Activated naive CD4-positive, alpha-beta T cell treated with anti-CD3 and anti-CD28 coated beads, Interleukin-2, amount 50 U/mL, for 24 hours (primary cell): ENCODE measurements at regions not wholly inside any gene's neighbourhood (a gene's known extent, or its start where the extent isn't known, plus 50 kb on each side); places are given as distances from the start of the nearest gene placed in this dataset.

Source experiments
- H3K27ac Mint-ChIP-seq: one replicate; pipeline ENCODE4 v1.8.0; 2021; ENCODE audit warnings: mild to moderate bottlenecking, mixed read lengths
- H3K27me3 Mint-ChIP-seq: one replicate; pipeline ENCODE4 v1.8.0; 2021; ENCODE audit warnings: mixed read lengths
- H3K36me3 Mint-ChIP-seq: one replicate; pipeline ENCODE4 v1.8.0; 2021; ENCODE audit warnings: mixed read lengths
- H3K4me1 Mint-ChIP-seq: one replicate; pipeline ENCODE4 v1.8.0; 2021; ENCODE audit warnings: mixed read lengths
- H3K4me3 Mint-ChIP-seq: one replicate; pipeline ENCODE4 v1.8.0; 2021; ENCODE audit warnings: mild to moderate bottlenecking, mixed read lengths
- H3K9me3 Mint-ChIP-seq: one replicate; pipeline ENCODE4 v1.8.0; 2021; ENCODE audit warnings: mixed read lengths

GRCh38 chr15:70348581-70349344 lies 251.0 kb upstream of the TLE3 start:
- peaks cover 3% of the 10 kb centered on the region for H3K27me3 Mint-ChIP-seq
- H3K27ac Mint-ChIP-seq: no peak overlapping the region
- no peak overlapping the region for H3K4me3 Mint-ChIP-seq
- H3K9me3 Mint-ChIP-seq: no peaks in the 10 kb centered on the region
- H3K4me1 Mint-ChIP-seq: no peaks in the 10 kb centered on the region
- H3K36me3 Mint-ChIP-seq: no peaks in the 10 kb centered on the region

GRCh38 chr15:70348226-70348543 lies 250.5 kb upstream of the TLE3 start:
- Mint-ChIP-seq H3K27ac (no peak overlapping the region), H3K27me3 (peaks cover 3% of the 10 kb centered on the region), H3K36me3 (no peaks in the 10 kb centered on the region), H3K9me3 (no peaks in the 10 kb centered on the region), H3K4me3 (no peak overlapping the region), H3K4me1 (no peaks in the 10 kb centered on the region)

- Mint-ChIP-seq H3K4me3 (no peak overlapping the region), H3K27me3 (peaks cover 3% of the 10 kb centered on the region), H3K9me3 (no peaks in the 10 kb centered on the region), H3K27ac (no peak overlapping the region), H3K4me1 (no peaks in the 10 kb centered on the region), H3K36me3 (no peaks in the 10 kb centered on the region)
Observed at GRCh38 chr15:70347321-70348225, 249.9 kb upstream of the TLE3 start.

GRCh38 chr15:70345251-70346019 lies 247.7 kb upstream of the TLE3 start:
- H3K9me3 Mint-ChIP-seq: no peaks in the 10 kb centered on the region
- H3K36me3 Mint-ChIP-seq: no peaks in the 10 kb centered on the region
- no peak overlapping the region for H3K27ac Mint-ChIP-seq
- H3K4me1 Mint-ChIP-seq: no peaks in the 10 kb centered on the region
- H3K27me3 Mint-ChIP-seq: peaks cover 3% of the 10 kb centered on the region
- H3K4me3 Mint-ChIP-seq: no peak overlapping the region

- Mint-ChIP-seq H3K27ac (no peak overlapping the region), H3K27me3 (peaks cover 3% of the 10 kb centered on the region), H3K9me3 (no peaks in the 10 kb centered on the region), H3K4me1 (no peaks in the 10 kb centered on the region), H3K36me3 (no peaks in the 10 kb centered on the region), H3K4me3 (no peak overlapping the region)
Observed at GRCh38 chr15:70344666-70345065, 246.9 kb upstream of the TLE3 start.

- Mint-ChIP-seq H3K36me3 (no peaks in the 10 kb centered on the region), H3K27me3 (peaks cover 3% of the 10 kb centered on the region)
Observed at GRCh38 chr15:70343961-70344621, 246.4 kb upstream of the TLE3 start.

GRCh38 chr15:70342554-70343548 lies 245.1 kb upstream of the TLE3 start:
- H3K36me3 Mint-ChIP-seq: no peaks in the 10 kb centered on the region
- H3K4me3 Mint-ChIP-seq: no peak overlapping the region
- H3K27me3 Mint-ChIP-seq: no peaks in the 10 kb centered on the region

More at GRCh38 chr15:70343961-70344621, 246.4 kb upstream of the TLE3 start:
- H3K4me3 Mint-ChIP-seq: no peak overlapping the region
- no peaks in the 10 kb centered on the region for H3K4me1 Mint-ChIP-seq
- H3K9me3 Mint-ChIP-seq: no peaks in the 10 kb centered on the region
- H3K27ac Mint-ChIP-seq: no peak overlapping the region

GRCh38 chr15:70342141-70342540 lies 244.4 kb upstream of the TLE3 start:
- Mint-ChIP-seq H3K36me3 (no peaks in the 10 kb centered on the region), H3K4me1 (no peaks in the 10 kb centered on the region), H3K27me3 (no peaks in the 10 kb centered on the region), H3K4me3 (no peak overlapping the region), H3K27ac (no peak overlapping the region), H3K9me3 (no peaks in the 10 kb centered on the region)

More at GRCh38 chr15:70342554-70343548, 245.1 kb upstream of the TLE3 start:
- Mint-ChIP-seq H3K4me1 (no peaks in the 10 kb centered on the region), H3K27ac (no peak overlapping the region), H3K9me3 (no peaks in the 10 kb centered on the region)

GRCh38 chr15:70341566-70341965 lies 243.8 kb upstream of the TLE3 start:
- Mint-ChIP-seq H3K27me3 (no peaks in the 10 kb centered on the region), H3K36me3 (no peaks in the 10 kb centered on the region), H3K27ac (no peak overlapping the region)

GRCh38 chr15:70340494-70340870 lies 242.8 kb upstream of the TLE3 start:
- H3K36me3 Mint-ChIP-seq: peaks cover 3% of the 10 kb centered on the region
- H3K4me1 Mint-ChIP-seq: no peaks in the 10 kb centered on the region

More at GRCh38 chr15:70341566-70341965, 243.8 kb upstream of the TLE3 start:
- H3K4me3 Mint-ChIP-seq: no peak overlapping the region
- H3K9me3 Mint-ChIP-seq: no peaks in the 10 kb centered on the region
- H3K4me1 Mint-ChIP-seq: no peaks in the 10 kb centered on the region

GRCh38 chr15:70339571-70340493 lies 242.1 kb upstream of the TLE3 start:
- H3K4me3 Mint-ChIP-seq: no peak overlapping the region
- no peak overlapping the region for H3K27ac Mint-ChIP-seq
- H3K36me3 Mint-ChIP-seq: peaks cover 3% of the 10 kb centered on the region
- no peaks in the 10 kb centered on the region for H3K4me1 Mint-ChIP-seq
- peaks cover 6% of the 10 kb centered on the region for H3K9me3 Mint-ChIP-seq
- H3K27me3 Mint-ChIP-seq: no peaks in the 10 kb centered on the region

More at GRCh38 chr15:70340494-70340870, 242.8 kb upstream of the TLE3 start:
- Mint-ChIP-seq H3K27ac (no peak overlapping the region), H3K4me3 (no peak overlapping the region), H3K9me3 (peaks cover 6% of the 10 kb centered on the region), H3K27me3 (no peaks in the 10 kb centered on the region)

- no peaks in the 10 kb centered on the region for H3K27me3 Mint-ChIP-seq
- H3K4me3 Mint-ChIP-seq: no peak overlapping the region
- H3K27ac Mint-ChIP-seq: no peak overlapping the region
Observed at GRCh38 chr15:70337277-70338186, 239.8 kb upstream of the TLE3 start.

More at GRCh38 chr15:70337277-70338186, 239.8 kb upstream of the TLE3 start:
- Mint-ChIP-seq H3K4me1 (no peaks in the 10 kb centered on the region), H3K36me3 (peaks cover 12% of the 10 kb centered on the region), H3K9me3 (peaks cover 18% of the 10 kb centered on the region)
